HepG2 (cell line): ENCODE measurements at regions not wholly inside any gene's neighbourhood (a gene's known extent, or its start where the extent isn't known, plus 50 kb on each side); places are given as distances from the start of the nearest gene placed in this dataset.

Experiments
- ATAC-seq: fragments of 200-7000 bp; cut with Tn5 transposase; 3 replicates; pipeline ENCODE4 v1.9.1; 2020; ENCODE audit warnings: mild to moderate bottlenecking, moderate library complexity
- BruUV-seq: library from RNA; stranded (reverse); fragments of 400-500 nt; replicated peaks from 2 replicates; lab custom pipeline; 2021; lab: Mats Ljungman, UMichigan
- CTCF ChIA-PET: fragments of 300-600 bp; formaldehyde crosslinking; extraction: SDS; loops from one replicate; lab custom pipeline; 2021; ENCODE audit warnings: low total read pairs, inconsistent platforms, low intra/inter-chr PET ratio; lab: Yijun Ruan, JAX
- POLR2A ChIA-PET: fragments of 350-600 bp; sonication (Branson Sonifier 250); formaldehyde crosslinking; loops from one replicate; lab custom pipeline; 2020; ENCODE audit warnings: antibody characterized with exemption, inconsistent platforms; lab: Yijun Ruan, JAX
- DNase-seq: peaks from one replicate; pipeline ENCODE4 v3.0.0-alpha.2; 2015; ENCODE audit warnings: low spot score
- FAIRE-seq: peaks from 3 replicates; lab custom pipeline; 2011; peaks lifted over from hg19 to GRCh38; lab: Jason Lieb, UNC
- H2AFZ ChIP-seq: one replicate; pipeline ENCODE4 v1.6.1; 2011; ENCODE audit warnings: low read length, inconsistent platforms
- H3K27ac ChIP-seq: fragments of 300-600 bp; 3 replicates; pipeline ENCODE4 v1.8.0; 2011; ENCODE audit warnings: mixed run types, mild to moderate bottlenecking, mixed read lengths, low read length, inconsistent platforms; ENCODE audit not compliant: insufficient read depth; ENCODE audit errors: extremely low read length
- H3K27me3 ChIP-seq, 2 experiments: fragments of 200-600 bp in 1 of 2; 2 replicates in 1 of 2; 3 replicates in 1 of 2; pipeline versions ENCODE4 v1.6.0 to v1.8.0; 2011; ENCODE audit warnings: low read length in 2 of 2, mild to moderate bottlenecking in 2 of 2, moderate library complexity in 2 of 2, inconsistent platforms in 1 of 2; ENCODE audit not compliant: insufficient read depth in 2 of 2, control insufficient read depth in 1 of 2
- H3K36me3 ChIP-seq, 2 experiments: fragments of 200-600 bp in 1 of 2; replicated peaks in 1 of 2; 2 replicates in 1 of 2; 3 replicates in 1 of 2; pipeline versions ENCODE4 v1.5.1 to v1.8.0; 2011; ENCODE audit warnings: low read length in 2 of 2, inconsistent platforms in 1 of 2; ENCODE audit not compliant: insufficient read depth in 2 of 2, control insufficient read depth in 1 of 2
- H3K4me1 ChIP-seq: 2 replicates; pipeline ENCODE4 v1.5.1; 2012; ENCODE audit warnings: low read length, inconsistent platforms; ENCODE audit not compliant: insufficient read depth
- H3K4me2 ChIP-seq: 2 replicates; pipeline ENCODE4 v1.6.0; 2011; ENCODE audit warnings: low read depth, low read length, inconsistent platforms
- H3K4me3 ChIP-seq, 3 experiments: fragments of 200-600 bp in 1 of 3; sonication (generic), shearing (Covaris generic) in 1 of 3; replicated peaks in 1 of 3; 2 replicates each; pipeline ENCODE4 v1.5.1; 2011 to 2016; ENCODE audit warnings: low read length in 3 of 3, inconsistent platforms in 2 of 3, low read depth in 2 of 3, mild to moderate bottlenecking in 2 of 3, control low read depth in 1 of 3, mixed read lengths in 1 of 3; ENCODE audit not compliant: insufficient read depth in 1 of 3
- H3K79me2 ChIP-seq: one replicate; pipeline ENCODE4 v1.6.1; 2011; ENCODE audit warnings: low read length, inconsistent platforms; ENCODE audit not compliant: insufficient read depth
- H3K9ac ChIP-seq: 2 replicates; pipeline ENCODE4 v1.6.0; 2011; ENCODE audit warnings: mild to moderate bottlenecking, low read depth, low read length, inconsistent platforms; ENCODE audit not compliant: insufficient read depth
- H3K9me3 ChIP-seq: 2 replicates; pipeline ENCODE4 v1.5.1; 2012; ENCODE audit warnings: mild to moderate bottlenecking, low read length
- H4K20me1 ChIP-seq: 2 replicates; pipeline ENCODE4 v1.6.0; 2011; ENCODE audit warnings: inconsistent platforms, mild to moderate bottlenecking, low read length, moderate library complexity; ENCODE audit not compliant: insufficient read depth
- ATF1 ChIP-seq: IDR thresholded peaks from 2 replicates; pipeline ENCODE4 v1.6.1; 2016; ENCODE audit warnings: mild to moderate bottlenecking, control low read depth
- CBX1 ChIP-seq: IDR thresholded peaks from one replicate; pipeline ENCODE4 v1.6.1; 2016; ENCODE audit warnings: antibody characterized with exemption, low read depth
- MLXIP ChIP-seq: sonication (generic); formaldehyde crosslinking; IDR thresholded peaks from 2 replicates; pipeline ENCODE4 v1.9.0; 2021; ENCODE audit warnings: missing genetic modification reagents, borderline replicate concordance
- SKIL ChIP-seq: sonication (generic); formaldehyde crosslinking; IDR thresholded peaks from 2 replicates; pipeline ENCODE4 v1.8.0; 2022; ENCODE audit warnings: missing genetic modification reagents, mild to moderate bottlenecking, moderate library complexity, borderline replicate concordance
- SNAI1 ChIP-seq: sonication (generic); formaldehyde crosslinking; IDR thresholded peaks from 2 replicates; pipeline ENCODE4 v1.5.0; 2020; ENCODE audit warnings: mild to moderate bottlenecking, missing genetic modification reagents, borderline replicate concordance
- ZBTB33 ChIP-seq: sonication (generic); formaldehyde crosslinking; IDR thresholded peaks from 2 replicates; pipeline ENCODE4 v1.4.0; 2020; ENCODE audit warnings: missing genetic modification reagents
- ZNF335 ChIP-seq: sonication (generic); formaldehyde crosslinking; IDR thresholded peaks from 2 replicates; pipeline ENCODE4 v1.4.0; 2020; ENCODE audit warnings: missing genetic modification reagents
- ZNF547 ChIP-seq: sonication (generic); formaldehyde crosslinking; IDR thresholded peaks from 2 replicates; pipeline ENCODE4 v1.5.1; 2020; ENCODE audit warnings: mild to moderate bottlenecking, missing genetic modification reagents
- ZNF737 ChIP-seq: sonication (generic); formaldehyde crosslinking; IDR thresholded peaks from 2 replicates; pipeline ENCODE4 v1.5.0; 2020; ENCODE audit warnings: missing genetic modification reagents, mild to moderate bottlenecking, borderline replicate concordance
- WGBS: methylation state at CpG from one replicate; pipeline ENCODE4 v1.1.6; 2017; ENCODE audit warnings: low lambda C conversion rate; 5-methylcytosine and 5-hydroxymethylcytosine counted together
- in situ Hi-C: cut with HindIII; loops from 2 replicates; pipeline ENCODE4 v1.10.0; 2017; ENCODE audit warnings: low pct_unique_long_range_greater_than_20kb; ENCODE audit not compliant: extremely low pct_ligation_motif_present
- intact Hi-C: fragments of 100-400 bp; cut with micrococcal nuclease; formaldehyde crosslinking; loops from one replicate; pipeline ENCODE4 v1.10.0; 2022; ENCODE audit not compliant: unreplicated experiment

GRCh38 chr7:93043385-93043985 is 74.3 kb downstream of the SAMD9 start:
- H3K9ac ChIP-seq: no peak overlapping the region
- no peak for DNase-seq
- intact Hi-C loops: no loop called here

GRCh38 chr7:93040355-93040754 is 77.4 kb downstream of the SAMD9 start:
- no peak overlapping the region for H3K4me2 ChIP-seq
- FAIRE-seq (no peak), DNase-seq (no peak), ATAC-seq (no peak)
- in situ Hi-C loops: no loop called here
- no peaks in the 10 kb centered on the region for H3K79me2 ChIP-seq
- H3K9ac ChIP-seq: no peak overlapping the region
- peaks cover 0 to 7% of the 10 kb centered on the region in 2 experiments; a peak in 2 of 5 replicates for H3K27me3 ChIP-seq
- H4K20me1 ChIP-seq: no peaks in the 10 kb centered on the region
- ChIA-PET CTCF (no interaction called here), POLR2A (no interaction called here)
- H3K9me3 ChIP-seq: no peaks in the 10 kb centered on the region
- no peaks in the 10 kb centered on the region for H3K36me3 ChIP-seq
- no TSS peak for BruUV-seq
- no peak overlapping the region for H3K4me3 ChIP-seq
- no peaks in the 10 kb centered on the region for H3K4me1 ChIP-seq
- intact Hi-C loops: no loop called here
- WGBS: 62% methylated on average over 3 of the region's 10 CpGs
- H3K27ac ChIP-seq: no peak overlapping the region
- no peak overlapping the region for H2AFZ ChIP-seq
- TF ChIP-seq ZNF547 (CRISPR knock-in tag): no peak
- TF ChIP-seq MLXIP (CRISPR knock-in tag): no peak
- TF ChIP-seq SNAI1: no peak
- TF ChIP-seq ATF1: no peak
- TF ChIP-seq ZNF335: no peak
- TF ChIP-seq ZNF737 (CRISPR knock-in tag): no peak
- no peak for TF ChIP-seq SKIL

More at GRCh38 chr7:93043385-93043985, 74.3 kb downstream of the SAMD9 start:
- in situ Hi-C loops: no loop called here
- Histone ChIP-seq H3K4me1 (peaks cover 21% of the 10 kb centered on the region), H3K9me3 (no peaks in the 10 kb centered on the region), H3K4me2 (no peak overlapping the region), H3K27me3 (peaks cover 0 to 7% of the 10 kb centered on the region in 2 experiments; a peak in 2 of 5 replicates), H3K27ac (no peak overlapping the region), H4K20me1 (no peaks in the 10 kb centered on the region), H3K4me3 (no peak overlapping the region), H3K36me3 (no peaks in the 10 kb centered on the region), H2AFZ (no peak overlapping the region), H3K79me2 (no peaks in the 10 kb centered on the region)
- ChIA-PET POLR2A (no interaction called here), CTCF (no interaction called here)
- FAIRE-seq (no peak), ATAC-seq (no peak)
- no TSS peak for BruUV-seq
- TF ChIP-seq ZBTB33 (CRISPR knock-in tag) (peak; percentile 82; the same call in 1 of the 2 replicates), CBX1 (no peak)
- 64% methylated on average over 16 of the region's 28 CpGs for WGBS
